ENCODE measurements at regions not wholly inside any gene's neighbourhood (a gene's known extent, or its start where the extent isn't known, plus 50 kb on each side); places are given as distances from the start of the nearest gene placed in this dataset.
"Not testable (repeated sequence)": the region's sequence is repeated elsewhere in the genome, so short reads cannot be mapped to it uniquely, and the experiment has no call there.

GRCh38 chr1:218930472-218931241 is 243.0 kb upstream of the LYPLAL1 start:
- Mint-ChIP-seq H3K4me1 (ENCODE audit: low read depth) (no peaks in the 10 kb centered on the region), H3K9me3 (peaks cover 4% of the 10 kb centered on the region)
- intact Hi-C loops (cut with micrococcal nuclease), result no loop called here

GRCh38 chr1:218931324-218931723 is 242.4 kb upstream of the LYPLAL1 start:
- ChIA-PET CTCF (no interaction called here), POLR2A (no interaction called here)
- no peak overlapping the region for H3K4me3 Mint-ChIP-seq
- ATAC-seq, result no peak
- intact Hi-C loops (cut with micrococcal nuclease), result no loop called here
- peaks cover 1% of the 10 kb centered on the region for H3K27me3 Mint-ChIP-seq
- no peaks in the 10 kb centered on the region for H3K36me3 Mint-ChIP-seq (ENCODE audit: low read depth)
- TF ChIP-seq CTCF (IDR thresholded peaks at IDR 0.05), result no peak
- H3K4me1 Mint-ChIP-seq (ENCODE audit: low read depth), result no peaks in the 10 kb centered on the region
- H3K9me3 Mint-ChIP-seq, result peaks cover 4% of the 10 kb centered on the region
- DNase-seq, result no peak
- no peak overlapping the region for H3K27ac Mint-ChIP-seq

More at GRCh38 chr1:218930472-218931241, 243.0 kb upstream of the LYPLAL1 start:
- no peak overlapping the region for H3K27ac Mint-ChIP-seq
- H3K4me3 Mint-ChIP-seq, result no peak overlapping the region
- TF ChIP-seq CTCF (IDR thresholded peaks at IDR 0.05), result no peak
- H3K27me3 Mint-ChIP-seq, result peaks cover 1% of the 10 kb centered on the region
- H3K36me3 Mint-ChIP-seq (ENCODE audit: low read depth), result no peaks in the 10 kb centered on the region
- POLR2A ChIA-PET, result no interaction called here
- CTCF ChIA-PET, result no interaction called here
- DNase-seq (no peak), ATAC-seq (no peak)

- Mint-ChIP-seq H3K4me3 (no peak overlapping the region), H3K27ac (no peak overlapping the region), H3K9me3 (peaks cover 8% of the 10 kb centered on the region), H3K4me1 (ENCODE audit: low read depth) (no peaks in the 10 kb centered on the region), H3K36me3 (ENCODE audit: low read depth) (no peaks in the 10 kb centered on the region), H3K27me3 (peaks cover 1% of the 10 kb centered on the region)
- no peak for TF ChIP-seq CTCF (IDR thresholded peaks at IDR 0.05)
- intact Hi-C loops (cut with micrococcal nuclease), result no loop called here
- POLR2A ChIA-PET, result no interaction called here
- CTCF ChIA-PET, result no interaction called here
- ATAC-seq (no peak), DNase-seq (no peak)
These were observed 240.2 kb upstream of the LYPLAL1 start for GRCh38 chr1:218933513-218933912.

- H3K36me3 Mint-ChIP-seq (ENCODE audit: low read depth); H3K9me3 Mint-ChIP-seq; H3K27ac Mint-ChIP-seq; CTCF ChIA-PET; ATAC-seq; H3K4me3 Mint-ChIP-seq; POLR2A ChIA-PET; H3K27me3 Mint-ChIP-seq; H3K4me1 Mint-ChIP-seq (ENCODE audit: low read depth); intact Hi-C loops (cut with micrococcal nuclease); DNase-seq: not testable (repeated sequence)
These were observed 238.3 kb upstream of the LYPLAL1 start for GRCh38 chr1:218935408-218935807.

- Mint-ChIP-seq H3K27ac (no peak overlapping the region), H3K9me3 (peaks cover 12% of the 10 kb centered on the region), H3K36me3 (ENCODE audit: low read depth) (no peaks in the 10 kb centered on the region), H3K27me3 (no peaks in the 10 kb centered on the region), H3K4me3 (no peak overlapping the region), H3K4me1 (ENCODE audit: low read depth) (no peaks in the 10 kb centered on the region)
- ChIA-PET CTCF (no interaction called here), POLR2A (interaction anchor here (0.6 kb wide), 1 partner anchor 368 kb away, joined by 3 read pairs; no protein-coding TSS in a partner anchor)
- TF ChIP-seq CTCF (IDR thresholded peaks at IDR 0.05), result no peak
- intact Hi-C loops (cut with micrococcal nuclease), result no loop called here
- ATAC-seq, result no peak
- no peak for DNase-seq
These were observed 235.4 kb upstream of the LYPLAL1 start for GRCh38 chr1:218938259-218938658.

Measured in activated CD8-positive, alpha-beta T cell treated with anti-CD3 and anti-CD28 coated beads for 36 hours (primary cell).